Loucy (cell line): ENCODE measurements at regions not wholly inside any gene's neighbourhood (a gene's known extent, or its start where the extent isn't known, plus 50 kb on each side); places are given as distances from the start of the nearest gene placed in this dataset.

Experiments
- H2AFZ ChIP-seq: fragments of 200-600 bp; sonication (generic); 2 replicates; pipeline ENCODE4 v1.6.0; 2016; ENCODE audit warnings: antibody characterized with exemption, mild to moderate bottlenecking, low read length, moderate library complexity
- H3F3A ChIP-seq: fragments of 200-600 bp; 2 replicates; pipeline ENCODE4 v1.6.0; 2016; ENCODE audit warnings: antibody characterized with exemption, low read depth, mild to moderate bottlenecking
- H3K27me3 ChIP-seq: fragments of 200-600 bp; sonication (generic); 2 replicates; pipeline ENCODE4 v1.6.1; 2014; ENCODE audit warnings: low read length, mild to moderate bottlenecking; ENCODE audit not compliant: insufficient read depth, poor library complexity, severe bottlenecking
- H3K36me3 ChIP-seq: fragments of 200-600 bp; sonication (generic); 2 replicates; pipeline ENCODE4 v1.6.1; 2016; ENCODE audit warnings: low read length; ENCODE audit not compliant: insufficient read depth
- H3K4me1 ChIP-seq: fragments of 200-600 bp; sonication (generic); 2 replicates; pipeline ENCODE4 v1.5.1; 2014; ENCODE audit warnings: low read length, mild to moderate bottlenecking; ENCODE audit not compliant: insufficient read depth, poor library complexity, severe bottlenecking
- H3K4me2 ChIP-seq: fragments of 200-600 bp; sonication (generic); 2 replicates; pipeline ENCODE4 v1.6.0; 2014; ENCODE audit warnings: antibody characterized with exemption, low read length, low read depth, mild to moderate bottlenecking; ENCODE audit not compliant: poor library complexity, severe bottlenecking
- H3K4me3 ChIP-seq: fragments of 200-600 bp; sonication (generic); 2 replicates; pipeline ENCODE4 v1.5.1; 2014; ENCODE audit warnings: low read length, mild to moderate bottlenecking, mixed read lengths; ENCODE audit not compliant: poor library complexity, severe bottlenecking
- H3K79me2 ChIP-seq: fragments of 200-600 bp; sonication (generic); 2 replicates; pipeline ENCODE4 v1.6.1; 2014; ENCODE audit warnings: low read length; ENCODE audit not compliant: insufficient read depth
- H3K9ac ChIP-seq: fragments of 200-600 bp; sonication (generic); 2 replicates; pipeline ENCODE4 v1.6.0; 2014; ENCODE audit warnings: mild to moderate bottlenecking, low read depth, low read length, moderate library complexity; ENCODE audit not compliant: poor library complexity, severe bottlenecking
- H3K9me2 ChIP-seq: fragments of 200-600 bp; sonication (generic); replicated peaks from 2 replicates; pipeline ENCODE4 v1.6.1; 2016; ENCODE audit warnings: low read depth, low read length, mixed read lengths
- H3K9me3 ChIP-seq: fragments of 200-600 bp; sonication (generic); 2 replicates; pipeline ENCODE4 v1.6.1; 2014; ENCODE audit warnings: mild to moderate bottlenecking, antibody characterized with exemption, low read length, low read depth; ENCODE audit not compliant: insufficient read depth
- H4K20me1 ChIP-seq: fragments of 200-600 bp; sonication (generic); 2 replicates; pipeline ENCODE4 v1.6.0; 2014; ENCODE audit warnings: antibody characterized with exemption, low read length, mild to moderate bottlenecking; ENCODE audit not compliant: insufficient read depth, poor library complexity, severe bottlenecking
- EZH2phosphoT487 ChIP-seq: fragments of 200-600 bp; IDR thresholded peaks from 2 replicates; pipeline ENCODE4 v1.6.1; 2018; ENCODE audit warnings: antibody characterized with exemption, mild to moderate bottlenecking, moderate library complexity, borderline replicate concordance
- TF ChIP-seq, protein P1 (sequence below): fragments of 200-600 bp; sonication (generic); conservative IDR thresholded peaks from 2 replicates; pipeline ENCODE4 v1.5.1; 2014; ENCODE audit warnings: mild to moderate bottlenecking, antibody characterized with exemption, low read length

DNA sequence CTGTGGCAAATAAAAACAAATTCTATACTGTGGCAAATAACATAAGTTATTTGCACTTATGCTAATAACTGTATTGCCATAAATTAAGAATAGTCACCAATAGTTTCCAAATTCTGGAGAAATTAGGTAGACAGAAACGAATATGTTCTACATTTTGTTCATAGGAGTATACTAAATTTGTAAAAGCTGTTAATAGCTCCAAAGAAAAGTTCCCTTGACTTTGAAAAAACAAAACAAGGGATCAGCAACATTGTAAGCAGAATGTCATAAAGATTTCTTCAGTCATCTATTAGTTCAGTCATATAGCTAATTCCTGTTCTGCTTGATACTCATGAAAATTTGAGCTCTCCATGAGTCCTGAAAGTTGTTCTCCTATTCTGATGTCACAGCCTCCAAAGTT is 1472.8 kb downstream of the C4orf33 start:
- TF ChIP-seq, protein P1, sequence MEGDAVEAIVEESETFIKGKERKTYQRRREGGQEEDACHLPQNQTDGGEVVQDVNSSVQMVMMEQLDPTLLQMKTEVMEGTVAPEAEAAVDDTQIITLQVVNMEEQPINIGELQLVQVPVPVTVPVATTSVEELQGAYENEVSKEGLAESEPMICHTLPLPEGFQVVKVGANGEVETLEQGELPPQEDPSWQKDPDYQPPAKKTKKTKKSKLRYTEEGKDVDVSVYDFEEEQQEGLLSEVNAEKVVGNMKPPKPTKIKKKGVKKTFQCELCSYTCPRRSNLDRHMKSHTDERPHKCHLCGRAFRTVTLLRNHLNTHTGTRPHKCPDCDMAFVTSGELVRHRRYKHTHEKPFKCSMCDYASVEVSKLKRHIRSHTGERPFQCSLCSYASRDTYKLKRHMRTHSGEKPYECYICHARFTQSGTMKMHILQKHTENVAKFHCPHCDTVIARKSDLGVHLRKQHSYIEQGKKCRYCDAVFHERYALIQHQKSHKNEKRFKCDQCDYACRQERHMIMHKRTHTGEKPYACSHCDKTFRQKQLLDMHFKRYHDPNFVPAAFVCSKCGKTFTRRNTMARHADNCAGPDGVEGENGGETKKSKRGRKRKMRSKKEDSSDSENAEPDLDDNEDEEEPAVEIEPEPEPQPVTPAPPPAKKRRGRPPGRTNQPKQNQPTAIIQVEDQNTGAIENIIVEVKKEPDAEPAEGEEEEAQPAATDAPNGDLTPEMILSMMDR, result no peak
- TF ChIP-seq EZH2phosphoT487, result no peak
- Histone ChIP-seq H3K79me2 (no peaks in the 10 kb centered on the region), H3K4me1 (no peaks in the 10 kb centered on the region), H3K9me2 (no peaks in the 10 kb centered on the region), H3K36me3 (no peaks in the 10 kb centered on the region), H4K20me1 (no peaks in the 10 kb centered on the region), H3K9me3 (no peaks in the 10 kb centered on the region), H3F3A (no peaks in the 10 kb centered on the region), H3K27me3 (no peaks in the 10 kb centered on the region), H2AFZ (no peak overlapping the region), H3K4me2 (no peak overlapping the region), H3K9ac (no peak overlapping the region), H3K4me3 (no peak overlapping the region)

DNA sequence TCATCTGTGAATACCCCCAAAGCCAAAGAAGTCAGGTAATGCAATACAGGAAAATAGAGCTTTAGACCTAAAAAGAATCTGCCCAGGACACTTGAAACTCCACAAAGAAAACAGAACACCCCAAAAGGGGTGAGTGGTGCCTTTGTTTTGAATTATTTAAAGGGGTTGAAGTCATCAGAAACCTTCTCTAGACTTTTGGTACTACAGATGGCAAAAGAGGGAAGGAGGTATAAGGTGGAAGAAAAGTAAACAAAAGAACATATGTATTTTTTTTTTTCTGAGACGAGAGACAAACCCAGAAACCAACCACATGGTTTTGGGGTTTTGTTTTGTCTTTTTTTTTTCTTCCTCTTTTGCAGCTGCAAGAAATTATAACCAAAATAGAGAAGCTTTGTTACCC is 1477.8 kb downstream of the C4orf33 start:
- H3K4me2 ChIP-seq, result no peak overlapping the region
- no peaks in the 10 kb centered on the region for H3K79me2 ChIP-seq
- no peaks in the 10 kb centered on the region for H3K27me3 ChIP-seq
- H3K9me2 ChIP-seq, result no peaks in the 10 kb centered on the region
- TF ChIP-seq, protein P1, result no peak
- no peak for TF ChIP-seq EZH2phosphoT487
- no peak overlapping the region for H3K4me3 ChIP-seq
- no peak overlapping the region for H2AFZ ChIP-seq
- H3K9me3 ChIP-seq, result no peaks in the 10 kb centered on the region
- no peaks in the 10 kb centered on the region for H3K4me1 ChIP-seq
- H3K9ac ChIP-seq, result no peak overlapping the region
- H3K36me3 ChIP-seq, result no peaks in the 10 kb centered on the region
- H4K20me1 ChIP-seq, result no peaks in the 10 kb centered on the region
- H3F3A ChIP-seq, result no peaks in the 10 kb centered on the region

DNA sequence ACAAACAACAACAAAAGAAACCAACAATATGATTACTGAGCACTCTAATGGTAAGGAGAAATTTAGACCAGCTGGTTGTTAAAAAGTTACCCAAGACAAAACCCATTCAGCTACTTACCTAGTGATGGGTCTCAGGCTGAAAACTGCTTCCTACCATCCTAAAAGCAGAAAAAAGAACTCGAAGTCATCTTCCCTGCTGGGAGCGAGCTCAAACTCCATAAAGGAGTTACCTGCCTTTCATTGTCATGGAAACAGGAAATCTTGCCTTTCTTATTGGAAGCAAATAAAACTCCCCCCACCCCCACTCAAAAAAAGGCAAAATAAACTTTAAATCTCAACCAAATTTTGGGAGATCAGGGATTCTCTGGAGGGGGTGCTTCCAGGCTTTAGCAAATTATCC is 1478.3 kb downstream of the C4orf33 start:
- H3K9me3 ChIP-seq, result no peaks in the 10 kb centered on the region
- H3K27me3 ChIP-seq, result no peaks in the 10 kb centered on the region
- no peaks in the 10 kb centered on the region for H3K9me2 ChIP-seq
- H3K36me3 ChIP-seq, result no peaks in the 10 kb centered on the region
- H3F3A ChIP-seq, result no peaks in the 10 kb centered on the region
- no peak overlapping the region for H3K4me2 ChIP-seq
- no peaks in the 10 kb centered on the region for H4K20me1 ChIP-seq
- H3K79me2 ChIP-seq, result no peaks in the 10 kb centered on the region
- no peak overlapping the region for H2AFZ ChIP-seq
- no peak overlapping the region for H3K9ac ChIP-seq
- H3K4me1 ChIP-seq, result no peaks in the 10 kb centered on the region
- TF ChIP-seq EZH2phosphoT487, result no peak
- TF ChIP-seq, protein P1, result no peak
- H3K4me3 ChIP-seq, result no peak overlapping the region
